Prostate gland (tissue), 2 donors: ENCODE measurements at regions not wholly inside any gene's neighbourhood (a gene's known extent, or its start where the extent isn't known, plus 50 kb on each side); places are given as distances from the start of the nearest gene placed in this dataset.
A peak's percentile ranks its signal among the peaks of the same experiment; 100 is the strongest.

Experiments used
- DNase-seq: peaks from one replicate; pipeline ENCODE4 v3.0.0-alpha.2; 2019; ENCODE audit warnings: low spot score
- H3K27ac ChIP-seq, 2 donors: fragments of 200-600 bp; sonication (generic); 2 replicates each; pipeline ENCODE4 v1.5.1; 2017 to 2019
- H3K27me3 ChIP-seq: fragments of 200-600 bp; sonication (generic); replicated peaks from 2 replicates; pipeline ENCODE4 v1.5.1; 2019; ENCODE audit not compliant: insufficient read depth
- H3K36me3 ChIP-seq, 2 donors: fragments of 200-600 bp; sonication (generic); 1 replicate in 1 of 2; 2 replicates in 1 of 2; pipeline versions ENCODE4 v1.5.1 to v1.8.1; 2017 to 2019
- H3K4me1 ChIP-seq: fragments of 200-600 bp; sonication (generic); replicated peaks from 2 replicates; pipeline ENCODE4 v1.5.1; 2019
- H3K4me3 ChIP-seq, 2 donors: fragments of 200-600 bp; sonication (generic); 2 replicates each; pipeline ENCODE4 v1.5.1; 2017 to 2019
- H3K9me3 ChIP-seq: fragments of 200-600 bp; sonication (generic); 2 replicates; pipeline ENCODE4 v1.5.1; 2017
- POLR2A ChIP-seq: fragments of 450-650 bp; IDR thresholded peaks from one replicate; pipeline ENCODE4 v1.6.1; 2016; ENCODE audit warnings: antibody characterized with exemption, mild to moderate bottlenecking
- POLR2AphosphoS5 ChIP-seq: sonication (generic); formaldehyde crosslinking; IDR thresholded peaks from one replicate; pipeline ENCODE4 v1.6.1; 2017; ENCODE audit warnings: antibody characterized with exemption
- WGBS: methylation state at CpG from one replicate; pipeline ENCODE4 v1.1.5; 2018; 5-methylcytosine and 5-hydroxymethylcytosine counted together
- intact Hi-C: fragments of 100-400 bp; cut with DNase I; formaldehyde crosslinking; loops from one replicate; pipeline ENCODE4 v1.14.2; 2022
- TF ChIP-seq, protein P1 (sequence below), 4 experiments: fragments of 200-600 bp in 2 of 4; fragments of 450-650 bp in 2 of 4; sonication (generic) in 2 of 4; IDR thresholded peaks; 1 replicate in 3 of 4; 2 replicates in 1 of 4; pipeline ENCODE4 v1.5.1; 2016 to 2019; ENCODE audit warnings: antibody characterized with exemption in 4 of 4, mild to moderate bottlenecking in 2 of 4, moderate library complexity in 2 of 4

- Histone ChIP-seq H3K4me1 (no peaks in the 10 kb centered on the region), H3K27ac (no peak overlapping the region), H3K4me3 (no peak overlapping the region), H3K27me3 (no peaks in the 10 kb centered on the region), H3K36me3 (no peaks in the 10 kb centered on the region), H3K9me3 (no peaks in the 10 kb centered on the region)
- intact Hi-C loops = no loop called here
- TF ChIP-seq POLR2A (no peak), POLR2AphosphoS5 (no peak)
- TF ChIP-seq, protein P1, sequence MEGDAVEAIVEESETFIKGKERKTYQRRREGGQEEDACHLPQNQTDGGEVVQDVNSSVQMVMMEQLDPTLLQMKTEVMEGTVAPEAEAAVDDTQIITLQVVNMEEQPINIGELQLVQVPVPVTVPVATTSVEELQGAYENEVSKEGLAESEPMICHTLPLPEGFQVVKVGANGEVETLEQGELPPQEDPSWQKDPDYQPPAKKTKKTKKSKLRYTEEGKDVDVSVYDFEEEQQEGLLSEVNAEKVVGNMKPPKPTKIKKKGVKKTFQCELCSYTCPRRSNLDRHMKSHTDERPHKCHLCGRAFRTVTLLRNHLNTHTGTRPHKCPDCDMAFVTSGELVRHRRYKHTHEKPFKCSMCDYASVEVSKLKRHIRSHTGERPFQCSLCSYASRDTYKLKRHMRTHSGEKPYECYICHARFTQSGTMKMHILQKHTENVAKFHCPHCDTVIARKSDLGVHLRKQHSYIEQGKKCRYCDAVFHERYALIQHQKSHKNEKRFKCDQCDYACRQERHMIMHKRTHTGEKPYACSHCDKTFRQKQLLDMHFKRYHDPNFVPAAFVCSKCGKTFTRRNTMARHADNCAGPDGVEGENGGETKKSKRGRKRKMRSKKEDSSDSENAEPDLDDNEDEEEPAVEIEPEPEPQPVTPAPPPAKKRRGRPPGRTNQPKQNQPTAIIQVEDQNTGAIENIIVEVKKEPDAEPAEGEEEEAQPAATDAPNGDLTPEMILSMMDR (IDR thresholded peaks at IDR 0.05) = no peak
- DNase-seq = no peak
- 92% methylated on average over 6 of the region's 6 CpGs for WGBS
Measured at GRCh38 chr10:15462253-15462897, 91.3 kb upstream of the FAM171A1 start.

DNA sequence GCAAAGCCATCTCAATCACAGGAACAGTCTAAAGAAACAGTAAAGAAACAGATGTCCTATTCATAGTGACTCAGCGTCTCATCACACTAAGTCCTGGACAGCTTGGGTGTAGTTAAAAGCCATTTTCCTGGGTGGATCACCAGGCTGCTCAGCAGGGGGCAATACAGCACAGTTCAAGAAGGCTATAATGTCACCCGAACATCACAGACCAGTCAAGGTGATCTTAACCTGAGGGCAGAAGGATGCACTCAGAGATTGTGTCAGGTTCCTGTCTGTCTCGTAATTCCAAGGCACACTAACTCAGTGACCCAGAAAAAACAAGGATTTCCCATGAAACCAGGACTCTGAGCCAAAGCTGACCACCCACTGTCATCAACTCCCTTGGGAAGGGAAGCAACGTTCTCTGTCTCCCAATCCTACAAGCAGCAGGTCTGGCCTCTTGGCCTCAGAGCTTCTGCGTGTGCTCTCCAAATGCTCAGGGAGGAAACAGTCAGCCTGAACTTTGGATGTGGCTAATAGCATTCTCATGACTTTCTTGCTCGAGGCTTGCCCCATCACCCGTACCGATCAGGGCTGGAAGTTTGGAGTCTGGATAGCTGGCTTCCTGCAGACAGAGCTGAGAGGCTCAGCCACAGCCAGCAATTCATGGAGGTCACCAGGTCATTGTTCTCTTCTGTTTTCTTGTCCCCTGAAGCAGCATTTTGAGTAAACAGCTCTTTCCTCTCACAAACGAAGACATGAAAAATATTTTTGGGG, 90.4 kb upstream of the FAM171A1 start:
- Histone ChIP-seq H3K4me3 (no peak overlapping the region), H3K4me1 (no peaks in the 10 kb centered on the region), H3K9me3 (no peaks in the 10 kb centered on the region), H3K27ac (no peak overlapping the region), H3K27me3 (no peaks in the 10 kb centered on the region), H3K36me3 (no peaks in the 10 kb centered on the region)
- DNase-seq = no peak
- intact Hi-C loops = no loop called here
- WGBS = 58% methylated on average over 9 of the region's 9 CpGs
- TF ChIP-seq, protein P1 (IDR thresholded peaks at IDR 0.05) = peak in 2 of 4 experiments; percentile 7 to 20
- TF ChIP-seq POLR2A = no peak

- no peaks in the 10 kb centered on the region for H3K27me3 ChIP-seq
- TF ChIP-seq POLR2A (no peak), POLR2AphosphoS5 (no peak)
- TF ChIP-seq, protein P1 (IDR thresholded peaks at IDR 0.05) = no peak
- H3K9me3 ChIP-seq = no peaks in the 10 kb centered on the region
- no peak overlapping the region for H3K27ac ChIP-seq
- DNase-seq = no peak
- no peaks in the 10 kb centered on the region for H3K4me1 ChIP-seq
- no peak overlapping the region for H3K4me3 ChIP-seq
- no peaks in the 10 kb centered on the region for H3K36me3 ChIP-seq
- intact Hi-C loops = no loop called here
- WGBS = 91% methylated on average over 3 of the region's 3 CpGs
Measured at GRCh38 chr10:15460661-15461060, 89.6 kb upstream of the FAM171A1 start.

DNA sequence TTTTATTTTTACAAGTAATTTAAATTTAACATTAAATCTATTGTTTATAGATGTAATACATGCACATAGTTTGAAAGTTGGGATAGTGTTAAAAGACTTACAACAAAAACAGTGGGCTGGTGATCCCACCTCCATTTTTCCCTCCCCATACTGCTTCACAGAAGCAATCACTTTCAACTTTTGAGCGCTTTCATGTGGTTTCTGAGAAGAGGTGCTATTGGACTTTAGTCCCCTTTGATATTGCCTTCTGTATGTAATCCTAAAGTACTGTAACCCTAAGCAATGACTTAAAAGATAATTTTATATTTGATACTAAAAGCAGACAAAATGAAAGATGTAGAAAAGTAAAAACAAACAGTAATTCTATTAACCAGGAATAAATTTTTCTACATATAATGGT, 88.1 kb upstream of the FAM171A1 start:
- intact Hi-C loops = no loop called here
- no peaks in the 10 kb centered on the region for H3K4me1 ChIP-seq
- TF ChIP-seq POLR2A (no peak), POLR2AphosphoS5 (no peak)
- TF ChIP-seq, protein P1 (IDR thresholded peaks at IDR 0.05) = no peak
- no peaks in the 10 kb centered on the region for H3K36me3 ChIP-seq
- no peaks in the 10 kb centered on the region for H3K9me3 ChIP-seq
- no peaks in the 10 kb centered on the region for H3K27me3 ChIP-seq
- H3K27ac ChIP-seq = no peak overlapping the region
- no peak overlapping the region for H3K4me3 ChIP-seq
- DNase-seq = no peak
- 95% methylated on average over 1 of the region's 1 CpG for WGBS

GRCh38 chr10:15457382-15457781, 86.3 kb upstream of the FAM171A1 start:
- Histone ChIP-seq H3K27ac (no peak overlapping the region), H3K9me3 (no peaks in the 10 kb centered on the region), H3K4me1 (no peaks in the 10 kb centered on the region), H3K4me3 (no peak overlapping the region), H3K36me3 (no peaks in the 10 kb centered on the region), H3K27me3 (no peaks in the 10 kb centered on the region)
- TF ChIP-seq, protein P1 (IDR thresholded peaks at IDR 0.05) = no peak
- TF ChIP-seq POLR2A = no peak
- no peak for TF ChIP-seq POLR2AphosphoS5
- WGBS = over 99% methylated on average over 5 of the region's 5 CpGs
- DNase-seq = no peak
- intact Hi-C loops = no loop called here
